ENCODE measurements at regions not wholly inside any gene's neighbourhood (a gene's known extent, or its start where the extent isn't known, plus 50 kb on each side); places are given as distances from the start of the nearest gene placed in this dataset.
"Not testable (repeated sequence)": the region's sequence is repeated elsewhere in the genome, so short reads cannot be mapped to it uniquely, and the experiment has no call there.

DNA sequence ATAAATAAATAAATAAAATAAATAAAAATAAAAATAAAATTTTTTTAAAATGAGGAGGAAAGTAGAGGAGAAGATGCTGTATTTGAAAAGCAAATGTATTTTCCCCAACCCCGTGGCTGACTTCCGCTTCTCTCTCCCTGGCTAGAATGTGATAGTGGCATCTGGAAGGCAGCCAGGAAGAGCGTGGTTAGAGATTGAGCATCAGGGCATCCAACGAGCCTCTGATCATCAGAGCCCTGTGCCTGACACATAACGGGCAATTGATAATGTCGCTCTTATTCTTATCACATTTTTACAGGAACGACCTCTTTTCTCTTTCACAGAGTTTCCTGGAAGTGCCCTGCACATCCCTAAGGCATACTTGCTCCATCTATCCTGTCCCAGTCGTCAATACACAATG is 496.9 kb upstream of the TMEM132C start:
- DNase-seq: no peak

DNA sequence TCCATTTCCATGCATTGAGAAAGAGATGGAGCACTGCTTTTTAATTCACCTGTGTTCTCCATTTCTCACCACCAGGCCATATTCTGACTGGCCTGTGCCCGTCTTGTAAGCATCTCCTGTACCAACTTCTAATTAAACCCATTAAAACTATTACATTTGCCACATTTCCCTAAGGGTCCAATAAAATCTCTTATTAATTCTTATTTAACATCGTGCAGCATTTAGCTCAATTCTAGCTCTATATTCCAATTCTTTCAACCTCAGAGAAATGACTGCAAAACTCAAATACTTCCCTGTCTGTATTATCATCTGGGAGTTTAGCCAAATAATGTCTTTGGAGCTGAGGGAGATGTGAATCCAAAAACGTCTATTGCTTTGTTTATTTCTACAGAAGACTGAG is 495.4 kb upstream of the TMEM132C start:
- no peak for DNase-seq

DNA sequence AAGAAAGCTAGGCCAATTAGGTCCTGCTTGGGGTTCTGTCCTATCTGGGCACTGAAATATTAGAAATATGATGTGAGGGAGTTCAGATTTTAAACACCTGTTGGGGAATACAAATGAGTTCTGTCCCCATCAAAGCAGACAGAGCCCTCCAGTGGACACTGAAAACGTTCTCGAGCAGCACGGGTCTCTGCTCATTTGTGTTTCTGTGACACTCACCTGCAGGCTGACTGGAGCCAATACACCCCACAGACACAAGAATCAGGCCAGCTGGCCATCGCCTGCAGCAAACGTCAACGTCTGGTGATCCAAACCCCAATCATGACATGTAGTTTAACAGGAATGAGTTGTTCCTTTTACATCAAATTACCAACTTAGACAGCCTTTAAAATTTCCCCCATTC is 493.4 kb upstream of the TMEM132C start:
- DNase-seq: no peak

DNA sequence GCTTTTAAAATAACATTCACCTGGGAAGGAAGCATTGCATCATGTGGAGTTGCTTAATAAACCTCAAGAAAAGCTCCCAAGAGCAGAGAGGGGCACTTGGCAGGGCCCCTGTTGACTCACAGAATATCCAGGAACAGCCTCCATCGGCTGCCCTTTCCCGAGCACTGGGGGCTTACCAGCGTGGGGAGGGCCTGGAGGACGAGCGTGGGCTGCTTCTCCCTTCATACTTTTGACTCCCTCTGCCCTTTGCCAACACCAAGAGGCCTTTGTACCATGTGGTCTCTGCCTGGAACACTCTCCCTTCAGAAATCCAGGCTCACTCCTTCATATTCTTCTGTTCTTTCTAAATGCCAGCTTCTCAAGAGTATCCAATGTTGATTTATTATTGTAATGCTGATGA is 492.1 kb upstream of the TMEM132C start:
- no peak for DNase-seq

DNA sequence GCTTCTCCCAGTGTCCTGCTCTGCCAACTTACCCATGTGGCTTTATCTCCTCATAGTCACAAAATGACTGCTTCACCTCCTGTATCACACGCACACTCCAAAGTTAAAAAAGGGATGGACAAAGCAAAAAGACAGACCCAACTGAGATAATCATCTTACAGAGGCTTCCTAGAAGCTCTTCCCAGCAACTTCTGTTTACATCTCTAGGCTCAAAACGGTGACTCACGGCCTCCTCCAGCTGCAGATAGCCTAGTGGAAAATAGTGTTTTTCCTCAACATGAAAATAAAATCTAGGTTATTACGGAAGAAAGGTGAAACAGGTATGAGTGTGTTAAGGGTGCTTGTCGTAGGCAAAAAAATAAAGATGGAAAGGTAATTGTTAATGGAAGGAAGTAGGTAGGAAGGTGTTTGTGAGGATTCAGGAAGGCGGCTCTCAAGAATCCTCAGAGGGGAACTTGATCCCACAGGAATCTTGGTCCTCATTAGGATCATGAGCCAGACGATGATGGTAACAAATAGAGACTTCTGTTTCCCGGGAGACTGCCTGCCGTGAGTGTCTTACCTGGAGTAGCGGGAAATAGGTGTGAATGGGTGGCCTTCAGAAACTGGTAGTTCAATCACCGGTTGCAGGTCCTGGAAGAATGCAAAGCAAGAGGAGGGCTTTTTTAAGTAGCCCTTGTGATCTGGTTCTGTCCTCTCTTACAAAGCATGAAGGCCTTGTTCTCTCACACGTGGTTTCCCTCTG is 487.5 kb upstream of the TMEM132C start:
- DNase-seq: no peak

DNA sequence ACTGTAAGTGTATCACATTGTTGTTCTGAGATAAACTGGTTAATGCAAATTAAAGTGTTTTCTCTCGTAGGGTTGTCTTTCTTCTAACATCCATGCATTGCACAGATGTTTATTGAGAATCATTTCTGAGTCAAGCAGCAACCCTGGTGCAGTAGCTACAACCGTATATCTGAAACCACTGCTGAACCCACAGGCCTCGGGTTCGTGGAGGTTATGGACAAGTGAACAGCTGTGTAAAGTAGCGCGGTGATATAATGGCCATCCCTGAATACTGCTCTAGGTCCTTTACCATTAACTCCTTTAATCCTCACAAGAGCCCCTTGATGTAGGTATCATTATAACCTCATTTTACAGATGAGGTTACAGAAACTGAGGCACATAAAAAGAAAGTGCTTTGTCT is 486.1 kb upstream of the TMEM132C start:
- DNase-seq: no peak

DNA sequence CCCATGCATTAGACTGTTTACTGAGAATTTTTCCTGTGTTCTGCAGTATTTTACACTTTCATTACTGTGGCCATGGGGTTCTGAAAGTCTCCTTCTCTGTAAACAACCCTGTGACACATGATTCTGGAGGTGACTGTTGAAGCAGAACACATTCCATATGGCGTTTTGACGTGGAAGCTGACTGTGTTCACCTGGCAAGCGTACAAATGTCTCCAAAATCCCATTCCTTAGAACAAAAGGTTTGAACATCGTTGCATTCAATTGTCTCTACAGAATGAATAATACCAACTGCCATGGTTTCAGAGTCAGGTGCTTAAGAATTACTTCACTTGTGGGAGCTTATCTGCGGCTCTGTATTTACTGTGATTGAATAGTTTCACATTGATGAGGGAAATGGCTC is 485.6 kb upstream of the TMEM132C start:
- DNase-seq: no peak

DNA sequence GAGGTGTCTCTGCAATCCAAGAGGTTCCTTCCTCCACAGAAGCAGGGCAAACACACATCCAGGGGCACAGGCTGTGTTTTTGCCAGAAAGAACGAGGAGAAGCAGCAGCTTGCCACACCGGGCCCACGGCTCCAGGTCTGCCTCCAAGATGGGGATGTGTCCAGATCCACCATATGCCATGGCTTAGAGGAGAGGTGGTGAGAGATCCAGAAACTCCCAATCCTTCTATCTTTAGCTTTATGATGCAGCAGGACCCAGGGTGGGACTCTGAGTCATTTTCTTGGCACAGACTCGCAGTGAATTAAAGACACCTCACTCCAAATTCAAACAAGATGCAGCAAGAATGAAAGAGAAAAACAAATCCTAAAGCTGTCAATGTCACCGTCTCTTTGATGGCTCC is 481.4 kb upstream of the TMEM132C start:
- DNase-seq: no peak

DNA sequence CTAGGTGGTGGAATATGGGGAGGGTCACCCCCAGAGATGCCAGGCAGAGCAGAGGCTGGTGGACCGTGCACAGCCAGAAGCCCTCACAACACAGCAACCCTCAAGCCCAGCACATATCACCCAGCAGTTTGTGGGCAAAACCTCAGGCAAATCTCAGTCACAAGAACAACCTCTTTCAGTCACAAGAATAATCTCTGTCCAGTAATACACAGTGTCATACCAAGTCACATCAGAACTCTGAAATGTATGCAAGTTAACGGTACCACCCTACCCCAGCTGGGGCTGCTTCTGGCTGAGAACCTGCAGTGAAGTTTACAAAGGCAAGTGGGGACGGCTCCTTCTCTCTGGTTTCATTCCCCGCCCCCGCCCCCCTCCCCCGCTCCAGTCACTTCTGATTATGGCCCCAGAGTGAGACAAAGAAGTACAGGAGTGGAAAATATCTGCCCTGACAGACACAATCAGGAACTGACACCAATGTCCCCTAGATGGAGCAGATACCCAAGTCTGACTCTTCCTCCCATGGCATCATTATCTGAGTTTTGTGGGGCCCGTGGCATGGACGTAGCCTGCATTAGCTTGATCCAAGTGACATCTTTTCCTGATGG is 480.9 kb upstream of the TMEM132C start:
- no peak for DNase-seq

DNA sequence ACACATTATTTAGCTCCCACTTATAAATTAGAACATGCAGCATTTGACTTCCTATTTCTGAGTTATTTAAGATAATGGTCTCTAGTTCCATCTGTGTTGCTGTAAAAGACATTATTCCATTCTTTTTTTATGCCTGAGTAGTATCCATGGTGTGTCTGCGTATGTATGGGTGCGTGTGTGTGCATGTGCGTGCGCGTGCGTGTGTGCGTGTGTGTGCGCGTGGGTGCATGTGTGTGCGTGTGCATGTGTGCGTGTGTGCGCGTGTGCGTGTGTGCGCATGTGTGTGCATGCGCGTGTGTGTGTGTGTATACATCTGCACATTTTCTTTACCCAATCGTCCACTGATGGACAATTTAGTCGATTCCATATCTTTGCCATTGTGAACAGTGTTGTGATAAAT is 479.4 kb upstream of the TMEM132C start:
- no peak for DNase-seq

DNA sequence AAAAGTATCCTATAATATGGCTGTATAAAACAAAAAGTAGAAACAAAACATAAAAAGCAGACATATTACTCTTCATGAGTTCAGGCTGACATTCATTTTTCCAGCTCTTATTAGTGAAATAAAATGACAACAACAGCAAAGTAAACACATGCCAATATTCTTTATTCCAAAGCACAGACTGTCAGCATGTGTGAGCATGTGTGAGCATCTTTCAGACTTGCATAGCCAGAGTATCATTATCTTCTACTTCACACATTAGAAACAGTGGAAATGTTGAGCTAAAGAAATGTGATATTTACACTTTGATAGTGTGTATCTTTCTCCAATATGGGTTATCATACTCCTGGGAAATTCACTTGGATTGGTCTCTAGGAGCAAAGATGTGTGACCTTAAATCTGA is 476.6 kb upstream of the TMEM132C start:
- DNase-seq: no peak

DNA sequence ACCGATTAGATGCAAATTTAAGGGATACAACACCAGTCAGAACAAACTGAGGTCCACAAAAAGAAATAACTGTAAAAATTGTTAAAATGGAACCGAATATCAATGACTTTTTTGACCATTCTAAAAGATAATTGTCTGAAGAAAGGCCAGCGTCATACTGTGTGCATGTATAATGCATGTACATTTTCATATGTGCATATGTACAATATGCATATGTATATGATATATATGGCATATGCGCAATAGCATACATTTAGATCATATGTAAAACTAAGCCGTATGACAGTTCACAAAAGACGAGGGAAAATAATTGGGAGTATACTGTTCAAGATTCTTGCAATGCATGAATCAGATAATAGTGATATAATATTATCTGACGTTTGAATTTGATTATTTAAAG is 475.8 kb upstream of the TMEM132C start:
- DNase-seq: no peak

DNA sequence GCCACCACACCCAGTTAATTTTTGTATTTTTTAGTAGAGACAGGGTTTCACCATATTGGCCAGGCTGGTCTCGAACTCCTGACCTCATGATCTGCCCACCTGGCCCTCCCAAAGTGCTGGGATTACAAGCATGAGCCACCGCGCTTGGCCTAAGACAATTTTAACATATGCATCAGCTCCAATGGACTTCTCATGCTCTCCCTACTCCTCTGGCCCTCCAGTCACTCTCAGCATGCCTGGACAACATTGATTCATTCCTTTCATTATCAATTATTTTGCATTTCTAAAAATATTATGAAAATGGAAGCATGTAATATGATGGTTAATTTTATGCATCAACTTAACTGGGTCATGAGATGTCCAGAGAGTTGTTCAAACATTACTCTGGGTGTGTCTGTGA is 469.1 kb upstream of the TMEM132C start:
- DNase-seq: no peak

DNA sequence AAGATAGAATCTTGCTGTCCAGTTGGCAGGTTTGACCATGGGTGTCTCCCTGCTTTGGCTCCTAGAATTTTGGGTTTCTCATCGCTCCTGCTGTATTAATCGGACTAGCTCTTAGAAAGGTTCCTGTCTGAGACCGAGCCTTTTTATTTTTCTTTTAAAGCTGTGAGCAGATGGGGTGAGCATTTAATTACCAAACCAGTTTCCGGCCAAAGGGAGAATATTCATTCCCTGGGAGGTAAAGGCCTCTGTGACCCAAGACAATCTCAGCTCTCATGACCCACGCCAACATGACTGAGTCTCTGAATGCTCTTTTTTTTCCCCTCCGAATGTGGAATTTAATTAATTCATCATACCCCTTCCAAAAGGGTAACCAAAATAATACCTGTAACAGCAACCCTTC is 464.7 kb upstream of the TMEM132C start:
- DNase-seq: no peak

DNA sequence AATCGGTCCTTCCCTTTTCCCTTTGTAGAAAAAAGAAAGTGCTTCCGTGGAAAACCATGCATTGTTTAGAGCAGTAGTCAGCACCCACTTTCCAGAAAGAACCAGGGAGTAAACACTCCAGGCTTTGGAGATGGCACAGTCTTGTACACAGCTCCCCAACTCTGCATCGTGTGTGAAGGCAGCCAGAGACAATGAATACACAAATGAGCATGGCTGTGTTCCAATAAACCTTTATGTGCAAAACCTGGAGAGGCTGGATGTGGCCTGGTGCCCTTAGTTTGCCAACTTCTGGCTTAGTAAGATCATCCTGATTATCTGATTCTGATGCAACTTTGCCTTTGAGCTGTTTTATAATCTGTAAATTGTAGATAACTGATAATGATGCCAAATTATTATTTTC is 463.4 kb upstream of the TMEM132C start:
- no peak for DNase-seq

DNA sequence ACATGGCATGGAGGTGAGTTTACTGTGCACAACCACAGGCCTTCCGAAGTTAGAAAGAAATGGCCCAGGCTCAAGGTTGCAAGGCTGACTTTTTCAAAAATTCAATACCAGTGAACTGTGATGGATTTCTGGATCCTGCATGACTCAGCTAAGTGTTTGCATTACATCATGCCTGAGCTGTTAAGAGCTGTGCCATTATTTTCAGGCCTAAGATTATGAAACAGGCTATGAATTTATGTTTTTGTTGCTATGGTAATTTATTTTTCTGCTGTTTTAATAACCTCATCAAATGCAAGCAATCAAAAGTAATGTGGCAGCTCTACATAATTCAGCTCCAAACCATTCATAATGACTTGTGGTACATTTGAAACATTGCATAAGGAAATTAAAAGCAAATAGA is 457.7 kb upstream of the TMEM132C start:
- no peak for DNase-seq

DNA sequence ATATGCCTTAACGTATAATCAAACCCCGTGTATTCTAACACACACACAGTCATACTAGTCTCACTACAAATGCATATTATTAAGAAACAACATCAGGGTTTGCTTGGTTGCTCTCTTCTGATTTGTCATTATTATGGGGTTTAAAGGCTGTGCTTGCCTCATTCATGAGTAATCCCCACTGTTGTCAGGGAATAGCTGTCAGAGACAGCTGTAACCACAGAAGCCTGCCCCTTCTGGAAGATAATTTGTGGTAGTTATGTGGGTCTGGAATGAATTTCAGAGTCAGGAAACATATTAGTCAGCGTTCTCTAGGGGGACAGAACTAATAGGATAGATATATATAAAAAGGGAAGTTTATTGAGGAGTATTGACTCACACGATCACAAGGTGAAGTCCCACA is 456.9 kb upstream of the TMEM132C start:
- DNase-seq: no peak

DNA sequence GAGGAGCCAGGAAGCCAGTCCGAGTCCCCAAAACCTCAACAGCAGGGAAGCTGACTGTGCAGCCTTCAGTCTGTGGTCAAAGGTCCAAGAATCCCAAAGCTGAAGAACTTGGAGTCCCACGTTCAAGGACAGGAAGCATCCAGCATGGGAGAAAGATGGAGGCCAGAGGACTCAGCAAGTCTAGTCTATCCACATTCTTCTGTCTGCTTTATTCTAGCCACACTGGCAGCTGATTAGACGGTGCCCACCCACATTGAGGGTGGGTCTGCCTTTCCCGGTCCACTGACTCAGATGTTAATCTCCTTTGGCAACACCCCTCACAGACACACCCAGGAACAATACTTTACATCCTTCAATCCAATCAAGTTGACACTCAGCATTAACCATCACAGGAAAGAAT is 456.5 kb upstream of the TMEM132C start:
- DNase-seq: not testable (repeated sequence)

DNA sequence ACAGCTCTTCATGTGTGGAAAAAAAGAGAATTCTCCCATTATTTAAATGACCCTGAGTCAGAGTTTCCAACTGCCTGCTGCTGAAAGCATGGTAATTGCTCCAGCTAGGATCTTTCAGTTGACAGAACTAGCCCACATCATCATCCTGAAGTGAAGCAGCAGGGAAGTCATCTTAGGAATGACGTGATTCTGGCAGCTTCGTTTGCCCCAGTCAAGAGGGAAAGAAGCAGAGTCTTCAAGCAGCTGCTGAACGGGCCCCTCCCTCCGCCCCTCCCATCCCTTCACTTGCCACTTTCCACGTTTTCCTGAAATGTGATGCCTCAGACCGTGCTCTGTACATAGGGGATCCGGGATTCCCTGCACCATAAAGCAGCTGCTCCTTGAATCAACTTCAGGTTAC is 455.0 kb upstream of the TMEM132C start:
- no peak for DNase-seq

DNA sequence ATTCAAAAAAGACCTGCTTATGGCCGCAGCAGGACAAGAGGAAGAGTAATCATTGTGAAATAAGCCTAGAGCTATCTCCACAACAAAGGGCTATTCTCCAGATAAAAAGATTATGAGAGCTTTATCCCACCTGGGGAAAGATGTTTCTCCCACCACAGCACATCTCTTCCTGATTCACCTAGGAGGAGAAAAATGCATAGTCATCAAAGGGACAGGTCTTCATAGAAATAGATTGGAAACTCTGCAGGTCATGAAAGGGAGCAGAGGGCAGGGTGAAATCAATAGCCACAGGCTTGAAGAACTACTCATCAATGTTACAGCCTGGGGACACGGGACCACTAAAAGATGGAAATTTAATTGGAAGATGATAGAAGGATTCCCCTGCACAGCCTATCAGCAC is 453.8 kb upstream of the TMEM132C start:
- DNase-seq: no peak

DNA sequence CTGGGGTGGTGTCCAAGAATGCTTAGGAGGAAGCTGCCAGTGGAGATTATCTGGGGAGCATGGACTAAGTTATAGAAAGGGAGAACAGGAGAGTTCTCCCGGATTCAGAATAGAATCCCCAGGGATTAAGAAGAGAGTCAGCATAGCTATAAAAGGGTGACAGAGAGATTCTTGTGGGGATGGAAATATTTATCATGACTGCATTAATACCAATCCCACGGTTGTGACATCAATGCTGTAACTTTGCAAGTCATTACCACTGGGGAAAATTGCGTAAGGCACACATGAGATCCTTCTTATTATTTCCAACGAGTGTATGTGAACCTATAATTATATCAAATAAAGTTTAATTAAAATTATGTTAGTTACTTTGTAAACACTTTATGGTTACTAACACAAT is 447.9 kb upstream of the TMEM132C start:
- DNase-seq: no peak

DNA sequence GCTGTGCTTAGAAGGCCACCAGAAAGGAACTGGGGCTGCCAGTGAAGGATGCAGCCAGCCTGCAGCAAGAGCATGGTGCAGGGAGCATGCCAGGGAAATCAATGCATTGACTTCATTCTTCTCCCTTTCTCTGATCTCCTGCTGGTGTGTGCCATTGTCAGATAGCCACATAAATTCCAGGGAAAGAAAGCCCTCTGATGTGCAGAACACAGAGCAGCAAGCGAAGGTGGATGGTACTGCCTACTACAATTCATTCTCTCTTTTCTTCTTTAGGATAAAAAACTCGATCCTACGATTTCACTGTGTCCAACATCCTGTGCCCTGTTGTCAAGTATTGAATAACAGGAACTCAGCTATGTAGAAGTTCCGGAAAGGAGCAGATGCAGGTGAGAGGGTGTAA is 446.7 kb upstream of the TMEM132C start:
- no peak for DNase-seq

DNA sequence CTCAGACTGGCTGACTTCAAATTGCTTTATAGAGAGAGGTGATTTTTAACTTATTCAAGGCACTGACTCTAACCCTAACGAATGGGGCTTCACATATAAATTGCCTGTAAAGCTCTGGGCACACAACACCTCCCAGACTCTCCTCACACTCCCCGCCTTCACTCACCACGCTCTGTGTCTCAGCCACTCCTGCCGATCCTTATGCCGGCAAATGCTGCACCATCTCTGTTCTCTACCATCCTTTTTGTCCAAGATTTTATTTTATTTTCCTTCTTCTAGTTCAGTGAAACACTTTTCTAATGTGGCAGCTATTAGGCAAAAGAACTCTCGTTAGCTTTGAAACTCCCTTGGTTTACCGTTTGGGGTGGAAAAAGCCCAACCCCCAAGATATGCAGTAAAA is 446.1 kb upstream of the TMEM132C start:
- no peak for DNase-seq

DNA sequence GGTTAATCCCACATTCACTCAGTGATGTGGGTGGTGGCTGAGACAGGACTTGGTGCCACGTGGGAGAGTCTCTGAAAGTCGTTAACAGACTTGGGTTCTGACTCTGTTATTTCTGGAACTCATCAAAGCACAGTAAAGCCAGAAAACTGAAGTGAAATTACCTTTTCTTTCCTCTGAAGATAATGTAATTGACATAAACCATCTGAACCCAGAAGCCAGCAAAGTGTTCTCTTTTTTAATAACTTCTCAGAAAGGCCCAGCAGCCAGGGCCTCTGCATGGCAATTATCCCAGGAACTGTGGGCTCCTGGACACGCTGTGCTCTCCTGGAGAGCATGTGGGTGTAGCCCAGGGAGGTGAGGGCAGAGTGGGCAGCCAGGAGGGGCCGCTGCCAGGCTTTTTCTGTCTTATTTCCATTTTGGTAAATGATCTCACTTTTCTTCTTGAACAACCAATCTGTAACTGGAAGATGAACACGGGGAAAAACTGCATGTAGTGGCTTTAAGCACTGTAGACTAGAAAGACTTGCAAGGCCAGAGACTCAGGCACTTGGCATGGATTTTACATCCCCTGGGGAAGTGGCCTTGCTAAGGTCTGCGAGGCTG is 444.1 kb upstream of the TMEM132C start:
- no peak for DNase-seq

DNA sequence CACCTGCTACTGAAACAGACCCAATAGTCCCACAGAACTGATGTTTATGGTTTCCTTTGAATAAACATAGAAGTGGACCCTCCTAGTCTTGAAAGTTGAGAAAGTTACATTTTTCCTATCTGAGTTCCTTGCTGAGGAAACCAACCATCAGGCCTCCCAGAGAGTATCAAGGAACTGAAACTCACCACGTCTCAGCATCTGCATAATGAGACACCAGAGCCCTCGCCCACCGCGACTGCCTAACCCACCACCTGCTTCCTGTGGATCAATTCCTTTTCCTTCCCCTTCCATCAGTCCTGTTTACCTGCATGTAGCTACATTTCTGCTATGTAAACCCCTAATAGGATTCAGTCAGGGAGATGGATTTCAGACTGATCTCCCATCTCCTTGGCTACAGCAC is 443.2 kb upstream of the TMEM132C start:
- no peak for DNase-seq
